Fibroblast of lung (primary cell): ENCODE measurements at regions not wholly inside any gene's neighbourhood (a gene's known extent, or its start where the extent isn't known, plus 50 kb on each side); places are given as distances from the start of the nearest gene placed in this dataset.

Experiments
- DNase-seq, 2 donors: peaks; one replicate each; pipeline versions ENCODE4 v3.0.0 to v3.0.0-alpha.2; 2010; ENCODE audit warnings: low read depth in 2 of 2
- H2AFZ ChIP-seq: 2 replicates; pipeline ENCODE4 v1.5.1; 2012; ENCODE audit warnings: low read length, control low read depth, inconsistent platforms
- H3K27ac ChIP-seq: 2 replicates; pipeline ENCODE4 v1.5.1; 2011; ENCODE audit warnings: low read length, control low read depth; ENCODE audit not compliant: insufficient read depth
- H3K27me3 ChIP-seq: 2 replicates; pipeline ENCODE4 v1.5.1; 2011; ENCODE audit warnings: mild to moderate bottlenecking, low read length; ENCODE audit not compliant: control insufficient read depth, insufficient read depth
- H3K36me3 ChIP-seq: 2 replicates; pipeline ENCODE4 v1.5.1; 2011; ENCODE audit warnings: low read length; ENCODE audit not compliant: control insufficient read depth, insufficient read depth
- H3K4me1 ChIP-seq: 2 replicates; pipeline ENCODE4 v1.5.1; 2011; ENCODE audit warnings: low read length; ENCODE audit not compliant: control insufficient read depth, insufficient read depth; ENCODE audit errors: extremely low read depth
- H3K4me2 ChIP-seq: 2 replicates; pipeline ENCODE4 v1.5.1; 2011; ENCODE audit warnings: low read length, control low read depth; ENCODE audit not compliant: insufficient read depth; ENCODE audit errors: extremely low read depth
- H3K4me3 ChIP-seq, 4 experiments: fragments of 200-600 bp in 1 of 4; sonication (generic) in 1 of 4; replicated peaks in 1 of 4; 2 replicates each; pipeline ENCODE4 v1.5.1; 2011 to 2016; ENCODE audit warnings: low read length in 4 of 4, low read depth in 3 of 4, mild to moderate bottlenecking in 3 of 4, control low read depth in 2 of 4, inconsistent platforms in 1 of 4, mixed read lengths in 1 of 4; ENCODE audit not compliant: insufficient read depth in 1 of 4; ENCODE audit errors: control extremely low read depth in 1 of 4
- H3K79me2 ChIP-seq: 2 replicates; pipeline ENCODE4 v1.5.1; 2012; ENCODE audit warnings: mild to moderate bottlenecking, low read length, inconsistent platforms; ENCODE audit not compliant: control insufficient read depth, insufficient read depth
- H3K9ac ChIP-seq: 2 replicates; pipeline ENCODE4 v1.5.1; 2011; ENCODE audit warnings: mild to moderate bottlenecking, low read length, control low read depth; ENCODE audit not compliant: insufficient read depth
- H3K9me3 ChIP-seq: 2 replicates; pipeline ENCODE4 v1.5.1; 2012; ENCODE audit warnings: low read depth, low read length; ENCODE audit not compliant: control insufficient read depth, insufficient read depth
- H4K20me1 ChIP-seq: 2 replicates; pipeline ENCODE4 v1.5.1; 2011; ENCODE audit warnings: low read length; ENCODE audit not compliant: control insufficient read depth, insufficient read depth; ENCODE audit errors: extremely low read depth
- CTCF ChIP-seq, 2 donors: IDR thresholded peaks in 1 of 2; conservative IDR thresholded peaks in 1 of 2; 1 replicate in 1 of 2; 2 replicates in 1 of 2; pipeline ENCODE4 v1.5.1; 2011 to 2012; ENCODE audit warnings: low read length in 2 of 2, control low read depth in 1 of 2, inconsistent platforms in 1 of 2, low read depth in 1 of 2, mild to moderate bottlenecking in 1 of 2
- EZH2 ChIP-seq: IDR thresholded peaks from 2 replicates; pipeline ENCODE4 v1.5.1; 2012; ENCODE audit warnings: low read length, control low read depth, mild to moderate bottlenecking; ENCODE audit errors: missing control alignments

DNA sequence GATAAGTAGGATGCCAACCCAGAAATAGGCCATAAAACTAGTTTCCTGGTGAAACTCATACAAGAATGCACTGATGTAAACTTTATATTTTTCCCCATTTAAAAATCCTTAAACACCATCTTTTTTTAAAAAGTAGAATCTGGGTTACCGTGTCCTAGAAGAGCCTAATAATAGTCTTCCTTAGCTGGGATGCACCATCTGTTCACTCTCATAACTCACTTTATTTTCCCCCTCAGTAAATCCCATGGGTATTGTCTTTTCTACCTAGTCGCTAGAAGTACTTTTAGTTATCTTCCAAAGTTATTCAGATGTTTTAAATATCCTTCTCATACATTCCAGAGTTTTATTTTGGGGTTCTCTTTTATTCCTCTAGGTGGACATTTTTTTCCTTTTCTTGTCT, 250.2 kb downstream of the PLA2G4A start:
- H3K9ac ChIP-seq: no peak overlapping the region
- H3K9me3 ChIP-seq: no peaks in the 10 kb centered on the region
- no peaks in the 10 kb centered on the region for H3K36me3 ChIP-seq
- TF ChIP-seq CTCF (conservative IDR thresholded peaks at IDR 0.05 in 1 of 2, IDR thresholded peaks at IDR 0.05 in 1 of 2; ENCODE audit: low read depth in 1 of 2, low read length in 2 of 2) (no peak), EZH2 (no peak)
- H3K27me3 ChIP-seq: no peaks in the 10 kb centered on the region
- H3K4me1 ChIP-seq: no peaks in the 10 kb centered on the region
- no peaks in the 10 kb centered on the region for H3K79me2 ChIP-seq
- no peak for DNase-seq
- no peak overlapping the region for H2AFZ ChIP-seq
- H3K4me3 ChIP-seq: no peak overlapping the region
- H3K27ac ChIP-seq: no peak overlapping the region
- no peaks in the 10 kb centered on the region for H4K20me1 ChIP-seq
- H3K4me2 ChIP-seq: no peak overlapping the region

- TF ChIP-seq CTCF (conservative IDR thresholded peaks at IDR 0.05 in 1 of 2, IDR thresholded peaks at IDR 0.05 in 1 of 2; ENCODE audit: low read depth in 1 of 2, low read length in 2 of 2) (no peak), EZH2 (no peak)
- no peaks in the 10 kb centered on the region for H4K20me1 ChIP-seq
- H3K4me2 ChIP-seq: no peak overlapping the region
These were observed 250.6 kb downstream of the PLA2G4A start for GRCh38 chr1:187079330-187079729.

DNA sequence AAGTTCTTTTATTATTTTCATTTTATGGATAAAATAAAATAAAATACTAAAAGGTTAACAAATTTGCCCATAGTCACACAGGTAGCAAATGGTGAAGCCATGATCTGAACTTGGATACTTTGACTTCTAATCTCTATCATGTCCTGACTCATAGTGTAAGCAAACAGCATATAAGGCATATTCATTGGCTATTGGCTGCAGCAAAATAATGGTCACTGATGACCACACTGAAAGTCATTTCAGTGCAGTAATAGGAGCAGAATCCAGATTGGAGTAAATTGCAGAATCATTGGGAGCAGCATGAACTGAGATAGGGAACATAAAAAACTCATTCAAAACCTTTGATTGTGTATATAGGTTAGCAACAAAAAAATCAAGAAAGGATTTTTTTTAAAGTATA, 262.9 kb downstream of the PLA2G4A start:
- H3K9me3 ChIP-seq: no peaks in the 10 kb centered on the region
- H3K4me3 ChIP-seq: no peak overlapping the region
- H3K9ac ChIP-seq: no peak overlapping the region
- no peaks in the 10 kb centered on the region for H3K4me1 ChIP-seq
- no peaks in the 10 kb centered on the region for H4K20me1 ChIP-seq
- no peak overlapping the region for H3K4me2 ChIP-seq
- H3K27me3 ChIP-seq: no peaks in the 10 kb centered on the region
- no peak overlapping the region for H3K27ac ChIP-seq
- no peaks in the 10 kb centered on the region for H3K79me2 ChIP-seq
- peak in 1 of 2 donors; percentile 17 for DNase-seq
- H2AFZ ChIP-seq: no peak overlapping the region
- no peak for TF ChIP-seq CTCF (conservative IDR thresholded peaks at IDR 0.05 in 1 of 2, IDR thresholded peaks at IDR 0.05 in 1 of 2; ENCODE audit: low read depth in 1 of 2, low read length in 2 of 2)
- TF ChIP-seq EZH2: no peak
- H3K36me3 ChIP-seq: no peaks in the 10 kb centered on the region

More at GRCh38 chr1:187079330-187079729, 250.6 kb downstream of the PLA2G4A start:
- H3K9ac ChIP-seq: no peak overlapping the region
- H3K79me2 ChIP-seq: no peaks in the 10 kb centered on the region
- no peak overlapping the region for H3K4me3 ChIP-seq
- no peak overlapping the region for H2AFZ ChIP-seq
- no peaks in the 10 kb centered on the region for H3K4me1 ChIP-seq
- H3K9me3 ChIP-seq: no peaks in the 10 kb centered on the region
- H3K27ac ChIP-seq: no peak overlapping the region
- H3K36me3 ChIP-seq: no peaks in the 10 kb centered on the region
- DNase-seq: no peak
- H3K27me3 ChIP-seq: no peaks in the 10 kb centered on the region
